Psoas muscle (tissue), 7 donors: ENCODE measurements at regions not wholly inside any gene's neighbourhood (a gene's known extent, or its start where the extent isn't known, plus 50 kb on each side); places are given as distances from the start of the nearest gene placed in this dataset.

ENCODE experiments used
- ATAC-seq, 4 donors: fragments of 200-7000 bp; cut with Tn5 transposase; one replicate each; pipeline ENCODE4 v1.9.1; 2020; ENCODE audit warnings: moderate library complexity in 3 of 4, mild to moderate bottlenecking in 2 of 4
- DNase-seq, 2 donors: peaks; one replicate each; pipeline ENCODE4 v3.0.0-alpha.2; 2020
- H3K27ac ChIP-seq: fragments of 200-600 bp; one replicate; pipeline ENCODE4 v1.8.0; 2022
- H3K27me3 ChIP-seq, 3 donors: fragments of 200-600 bp in 1 of 3; one replicate each; pipeline versions ENCODE4 v1.6.1 to v1.8.0; 2013 to 2022; ENCODE audit warnings: low read length in 2 of 3, mild to moderate bottlenecking in 2 of 3, moderate library complexity in 1 of 3; ENCODE audit not compliant: insufficient read depth in 3 of 3
- H3K36me3 ChIP-seq, 2 donors: fragments of 200-600 bp in 1 of 2; one replicate each; pipeline versions ENCODE4 v1.6.1 to v1.8.0; 2013 to 2022; ENCODE audit warnings: low read depth in 1 of 2, mild to moderate bottlenecking in 1 of 2, moderate library complexity in 1 of 2; ENCODE audit not compliant: insufficient read depth in 1 of 2
- H3K4me1 ChIP-seq: fragments of 200-600 bp; one replicate; pipeline ENCODE4 v1.8.0; 2022
- H3K4me3 ChIP-seq: fragments of 200-600 bp; one replicate; pipeline ENCODE4 v1.8.0; 2022; ENCODE audit warnings: mild to moderate bottlenecking
- H3K9me3 ChIP-seq: fragments of 200-600 bp; one replicate; pipeline ENCODE4 v1.8.0; 2022
- WGBS, 3 donors: extraction: QIAGEN DNeasy Blood & Tissue Kit; methylation state at CpG; one replicate each; pipeline versions ENCODE4 v1.1.6 to v1.1.7; 2013; 5-methylcytosine and 5-hydroxymethylcytosine counted together
- intact Hi-C, 2 donors: fragments of 100-400 bp; cut with DNase I; formaldehyde crosslinking; loops; one replicate each; pipeline versions ENCODE4 v1.11.0 to v1.14.2; 2022
- TF ChIP-seq, protein P1 (sequence below): fragments of 200-600 bp; IDR thresholded peaks from one replicate; pipeline ENCODE4 v1.8.0; 2022; ENCODE audit warnings: antibody characterized with exemption
- donor health status: healthy with polysubstance abuse.
- donor health status: DM: no; HTN: no; CAD: no; lungs with moderate emphysema.
- donor health status: Bipolar disorder and iron deficiency.
- donor health status: healthy.
- donor health status: DM: yes; HTN: yes; CAD: no.
- donor health status: DM: no; HTN: no; CAD: no.
- donor health status: DM: yes; HTN: yes; CAD: no.

DNA sequence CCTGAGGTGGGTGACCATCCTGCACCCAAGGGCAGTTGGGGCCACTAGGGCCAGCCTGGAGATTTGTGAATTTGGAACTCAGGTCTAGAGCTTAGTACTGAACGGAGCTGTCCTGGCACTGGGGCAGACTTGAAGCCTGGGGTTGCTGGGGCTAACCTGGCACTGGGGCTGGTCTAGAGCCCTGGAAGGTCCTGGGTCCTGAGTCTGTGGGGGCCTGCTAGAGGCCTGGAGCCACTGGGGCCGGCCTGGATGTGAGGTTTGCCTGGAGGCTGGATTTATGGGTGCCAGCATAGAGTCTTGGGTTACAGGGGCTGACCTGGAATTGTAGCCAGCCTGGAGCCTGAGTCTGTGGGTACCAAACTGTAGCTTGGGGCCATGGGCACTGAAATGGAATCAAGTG lies 1216.9 kb downstream of the CDH11 start:
- Histone ChIP-seq H3K4me1 (no peaks in the 10 kb centered on the region), H3K4me3 (no peak overlapping the region), H3K27me3 (no peaks in the 10 kb centered on the region), H3K36me3 (no peaks in the 10 kb centered on the region), H3K9me3 (no peaks in the 10 kb centered on the region), H3K27ac (no peak overlapping the region)
- ATAC-seq (no peak), DNase-seq (peak in 1 of 2 donors; percentile 26)
- TF ChIP-seq, protein P1, sequence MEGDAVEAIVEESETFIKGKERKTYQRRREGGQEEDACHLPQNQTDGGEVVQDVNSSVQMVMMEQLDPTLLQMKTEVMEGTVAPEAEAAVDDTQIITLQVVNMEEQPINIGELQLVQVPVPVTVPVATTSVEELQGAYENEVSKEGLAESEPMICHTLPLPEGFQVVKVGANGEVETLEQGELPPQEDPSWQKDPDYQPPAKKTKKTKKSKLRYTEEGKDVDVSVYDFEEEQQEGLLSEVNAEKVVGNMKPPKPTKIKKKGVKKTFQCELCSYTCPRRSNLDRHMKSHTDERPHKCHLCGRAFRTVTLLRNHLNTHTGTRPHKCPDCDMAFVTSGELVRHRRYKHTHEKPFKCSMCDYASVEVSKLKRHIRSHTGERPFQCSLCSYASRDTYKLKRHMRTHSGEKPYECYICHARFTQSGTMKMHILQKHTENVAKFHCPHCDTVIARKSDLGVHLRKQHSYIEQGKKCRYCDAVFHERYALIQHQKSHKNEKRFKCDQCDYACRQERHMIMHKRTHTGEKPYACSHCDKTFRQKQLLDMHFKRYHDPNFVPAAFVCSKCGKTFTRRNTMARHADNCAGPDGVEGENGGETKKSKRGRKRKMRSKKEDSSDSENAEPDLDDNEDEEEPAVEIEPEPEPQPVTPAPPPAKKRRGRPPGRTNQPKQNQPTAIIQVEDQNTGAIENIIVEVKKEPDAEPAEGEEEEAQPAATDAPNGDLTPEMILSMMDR = no peak
- WGBS, 3 donors = 69 to 88% (median 84%) methylated on average over 2 of the region's 2 CpGs
- intact Hi-C loops = no loop called here

DNA sequence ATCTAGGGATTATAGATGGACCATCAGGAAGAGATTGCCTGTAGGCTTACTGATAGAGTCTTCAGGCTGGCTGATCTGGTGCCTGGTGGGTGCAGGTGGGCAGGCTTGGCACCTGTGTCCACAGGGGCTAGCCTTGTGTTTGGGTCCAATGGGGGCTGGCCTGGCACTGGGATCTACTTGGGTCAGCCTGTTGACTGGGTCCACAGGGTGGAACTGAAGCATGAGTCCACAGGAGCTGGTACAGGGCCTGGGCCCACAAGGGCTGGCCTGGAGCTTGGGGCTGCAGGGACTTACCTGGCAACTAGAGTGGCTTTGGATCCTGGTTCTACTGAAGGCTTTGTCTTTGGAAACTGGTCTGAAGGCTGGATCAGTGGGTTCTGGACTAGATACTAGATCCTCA lies 1217.7 kb downstream of the CDH11 start:
- DNase-seq = no peak
- TF ChIP-seq, protein P1 = no peak

DNA sequence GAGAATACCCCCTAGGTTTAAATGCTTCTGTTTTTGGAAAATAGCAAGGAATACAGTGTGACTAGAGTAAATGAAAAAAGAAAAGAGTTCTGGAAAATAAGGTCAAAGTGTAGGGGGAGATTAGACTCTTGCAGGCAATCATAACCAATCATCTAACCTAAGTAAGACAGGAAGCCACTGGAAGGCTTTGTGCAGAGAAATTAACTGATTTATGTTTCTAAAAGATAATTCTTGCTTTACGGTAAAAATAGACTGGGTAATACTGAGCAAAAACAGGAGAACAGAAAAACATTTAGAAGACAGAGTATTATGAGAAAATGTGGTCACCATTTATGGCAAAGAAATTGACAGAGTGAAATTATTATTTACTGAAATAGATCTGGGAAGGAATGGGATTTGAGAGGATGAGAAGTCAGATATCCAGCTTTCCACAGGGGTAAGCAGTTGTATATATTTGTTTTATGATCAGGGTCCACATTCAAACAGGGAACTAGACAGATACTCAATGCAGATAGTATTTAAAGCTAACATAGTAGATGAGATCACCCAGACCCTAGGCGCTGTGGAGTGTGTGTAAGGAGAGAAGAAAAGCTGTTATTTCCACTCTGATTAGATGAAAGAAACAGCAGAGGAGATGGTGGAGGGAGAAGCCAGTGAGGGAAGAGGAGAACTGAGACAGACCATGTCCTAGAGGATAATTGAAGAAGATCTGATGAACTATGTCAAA lies 1225.3 kb downstream of the CDH11 start:
- WGBS, 3 donors = 80 to 83% (median 82%) methylated on average over 2 of the region's 2 CpGs
- no peaks in the 10 kb centered on the region for H3K27me3 ChIP-seq
- H3K36me3 ChIP-seq = no peaks in the 10 kb centered on the region
- ATAC-seq = no peak
- no peak overlapping the region for H3K4me3 ChIP-seq
- H3K9me3 ChIP-seq = no peaks in the 10 kb centered on the region
- H3K4me1 ChIP-seq = no peaks in the 10 kb centered on the region
- intact Hi-C loops = no loop called here
- no peak overlapping the region for H3K27ac ChIP-seq
- TF ChIP-seq, protein P1 = no peak
- no peak for DNase-seq

More for the DNA sequence above, 1217.7 kb downstream of the CDH11 start:
- Histone ChIP-seq H3K4me1 (no peaks in the 10 kb centered on the region), H3K9me3 (no peaks in the 10 kb centered on the region), H3K4me3 (no peak overlapping the region), H3K36me3 (no peaks in the 10 kb centered on the region), H3K27ac (no peak overlapping the region), H3K27me3 (no peaks in the 10 kb centered on the region)
- ATAC-seq = no peak
- intact Hi-C loops = no loop called here

DNA sequence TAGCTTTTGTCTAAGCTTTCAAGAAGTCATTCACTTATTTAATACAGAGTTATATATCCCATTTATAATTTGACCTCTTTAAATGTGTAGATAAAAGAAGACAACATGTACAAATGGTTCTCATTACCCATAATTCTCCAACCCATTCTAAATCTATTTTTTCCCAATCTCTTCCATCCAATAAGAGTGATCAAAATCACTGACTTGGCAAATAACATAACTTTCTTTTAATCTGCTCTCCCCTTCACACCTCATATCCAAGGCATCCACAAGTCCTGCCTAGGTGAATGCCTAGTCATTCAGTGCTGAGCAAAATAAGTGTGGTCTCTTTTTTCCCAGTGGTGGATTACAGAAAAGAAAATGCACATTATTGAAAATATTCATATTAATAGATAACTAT lies 1231.1 kb downstream of the CDH11 start:
- no peak for ATAC-seq
- no peaks in the 10 kb centered on the region for H3K36me3 ChIP-seq
- intact Hi-C loops = no loop called here
- H3K27me3 ChIP-seq = no peaks in the 10 kb centered on the region
- H3K27ac ChIP-seq = no peak overlapping the region
- TF ChIP-seq, protein P1 = no peak
- H3K9me3 ChIP-seq = peaks cover 5% of the 10 kb centered on the region
- no peak overlapping the region for H3K4me3 ChIP-seq
- DNase-seq = no peak
- no peaks in the 10 kb centered on the region for H3K4me1 ChIP-seq

DNA sequence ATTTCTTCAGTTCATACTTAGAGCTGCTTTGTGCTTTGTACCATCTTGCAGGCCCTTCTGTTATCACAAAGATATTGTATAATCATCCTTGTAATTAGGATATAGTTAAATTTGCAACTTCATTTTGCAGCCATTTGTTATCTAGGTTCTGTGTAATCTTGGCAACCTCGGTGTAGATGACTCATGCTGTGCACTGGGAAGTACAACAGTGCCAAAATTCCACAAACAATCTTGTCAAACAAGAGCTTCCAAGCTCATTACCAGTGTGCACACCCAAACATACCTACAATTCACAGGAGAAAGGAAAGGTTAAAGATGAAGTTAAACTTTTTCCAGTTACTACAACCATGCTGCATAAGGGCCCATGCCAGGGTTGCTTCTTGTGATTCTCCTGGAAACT lies 1231.8 kb downstream of the CDH11 start:
- Histone ChIP-seq H3K4me1 (no peaks in the 10 kb centered on the region), H3K4me3 (no peak overlapping the region), H3K36me3 (no peaks in the 10 kb centered on the region), H3K27ac (no peak overlapping the region), H3K27me3 (no peaks in the 10 kb centered on the region), H3K9me3 (peaks cover 5% of the 10 kb centered on the region)
- DNase-seq = no peak
- 6 to 15% (median 11%) methylated on average over 1 of the region's 1 CpG for WGBS, 3 donors
- intact Hi-C loops = no loop called here
- TF ChIP-seq, protein P1 = no peak
- no peak for ATAC-seq
